ENCODE measurements at regions not wholly inside any gene's neighbourhood (a gene's known extent, or its start where the extent isn't known, plus 50 kb on each side); places are given as distances from the start of the nearest gene placed in this dataset.

- no peak for DNase-seq
Measured at GRCh38 chr2:128784626-128785306, 466.1 kb upstream of the HS6ST1 start.

GRCh38 chr2:128786316-128786715 lies 467.6 kb upstream of the HS6ST1 start:
- DNase-seq, result no peak

GRCh38 chr2:128786741-128787478 lies 468.2 kb upstream of the HS6ST1 start:
- DNase-seq, result no peak

GRCh38 chr2:128787616-128788015 lies 468.9 kb upstream of the HS6ST1 start:
- DNase-seq, result no peak

- DNase-seq, result no peak
Measured at GRCh38 chr2:128788636-128789220, 470.1 kb upstream of the HS6ST1 start.

- no peak for DNase-seq
Measured at GRCh38 chr2:128789221-128789620, 470.6 kb upstream of the HS6ST1 start.

- no peak for DNase-seq
Measured at GRCh38 chr2:128789776-128790455, 471.2 kb upstream of the HS6ST1 start.

- no peak for DNase-seq
Measured at GRCh38 chr2:128790541-128791001, 471.9 kb upstream of the HS6ST1 start.

- DNase-seq, result no peak
Measured at GRCh38 chr2:128791120-128791984, 472.7 kb upstream of the HS6ST1 start.

- DNase-seq, result no peak
Measured at GRCh38 chr2:128791985-128792320, 473.3 kb upstream of the HS6ST1 start.

- DNase-seq, result no peak
Measured at GRCh38 chr2:128792476-128793054, 473.9 kb upstream of the HS6ST1 start.

- DNase-seq, result no peak
Measured at GRCh38 chr2:128793404-128793803, 474.7 kb upstream of the HS6ST1 start.

GRCh38 chr2:128794285-128794684 lies 475.6 kb upstream of the HS6ST1 start:
- no peak for DNase-seq

GRCh38 chr2:128796321-128796720 lies 477.7 kb upstream of the HS6ST1 start:
- DNase-seq, result no peak

- DNase-seq, result no peak
Measured at GRCh38 chr2:128797092-128797491, 478.4 kb upstream of the HS6ST1 start.

GRCh38 chr2:128797533-128797932 lies 478.9 kb upstream of the HS6ST1 start:
- no peak for DNase-seq

GRCh38 chr2:128797937-128798336 lies 479.3 kb upstream of the HS6ST1 start:
- no peak for DNase-seq

- DNase-seq, result no peak
Measured at GRCh38 chr2:128798502-128799283, 480.0 kb upstream of the HS6ST1 start.

GRCh38 chr2:128799284-128799552 lies 480.6 kb upstream of the HS6ST1 start:
- no peak for DNase-seq

GRCh38 chr2:128799730-128800129 lies 481.1 kb upstream of the HS6ST1 start:
- no peak for DNase-seq

GRCh38 chr2:128801576-128801975 lies 482.9 kb upstream of the HS6ST1 start:
- no peak for DNase-seq

GRCh38 chr2:128803222-128803621 lies 484.6 kb upstream of the HS6ST1 start:
- DNase-seq, result no peak
